Caco-2 (cell line): ENCODE measurements at regions not wholly inside any gene's neighbourhood (a gene's known extent, or its start where the extent isn't known, plus 50 kb on each side); places are given as distances from the start of the nearest gene placed in this dataset.
"Not testable (repeated sequence)": the region's sequence is repeated elsewhere in the genome, so short reads cannot be mapped to it uniquely, and the experiment has no call there.

Source experiments
- BruUV-seq: library from RNA; stranded (reverse); fragments of 400-500 nt; replicated peaks from 2 replicates; lab custom pipeline; 2021; lab: Mats Ljungman, UMichigan
- CTCF ChIA-PET: fragments of 300-600 bp; sonication (Branson Sonifier 250); formaldehyde crosslinking; loops from one replicate; lab custom pipeline; 2022; ENCODE audit warnings: antibody characterized with exemption; lab: Charles Lee
- POLR2A ChIA-PET: fragments of 300-600 bp; sonication (Branson Sonifier 250); formaldehyde crosslinking; loops from one replicate; lab custom pipeline; 2022; ENCODE audit warnings: antibody characterized with exemption; lab: Charles Lee
- DNase-seq, 2 experiments: peaks; one replicate each; pipeline versions ENCODE4 v3.0.0 to v3.0.0-alpha.2; 2020 to 2022
- H3K27me3 ChIP-seq: replicated peaks from 2 replicates; pipeline ENCODE4 v1.6.0; 2011; ENCODE audit warnings: low read length; ENCODE audit not compliant: control insufficient read depth, insufficient read depth
- H3K36me3 ChIP-seq: 2 replicates; pipeline ENCODE4 v1.5.1; 2011; ENCODE audit warnings: low read length; ENCODE audit not compliant: control insufficient read depth, insufficient read depth
- H3K4me1 ChIP-seq: fragments of 250-450 bp; sonication (Bioruptor Pico); 2 replicates; pipeline ENCODE4 v1.5.1; 2020; ENCODE audit warnings: mild to moderate bottlenecking
- H3K4me3 ChIP-seq: 2 replicates; pipeline ENCODE4 v1.5.1; 2011; ENCODE audit warnings: low read depth, mild to moderate bottlenecking, control low read depth, low read length
- H3K9me3 ChIP-seq: fragments of 250-450 bp; sonication (Bioruptor Pico); 2 replicates; pipeline ENCODE4 v1.5.1; 2020; ENCODE audit warnings: mild to moderate bottlenecking, moderate library complexity
- H3K27ac Mint-ChIP-seq: one replicate; pipeline ENCODE4 v1.8.0; 2022; ENCODE audit warnings: mixed read lengths; ENCODE audit not compliant: unreplicated experiment
- H3K27me3 Mint-ChIP-seq: one replicate; pipeline ENCODE4 v1.8.0; 2022; ENCODE audit warnings: mixed read lengths; ENCODE audit not compliant: insufficient read depth, unreplicated experiment
- H3K36me3 Mint-ChIP-seq: one replicate; pipeline ENCODE4 v1.8.0; 2022; ENCODE audit warnings: mild to moderate bottlenecking, mixed read lengths; ENCODE audit not compliant: insufficient read depth, unreplicated experiment
- H3K4me1 Mint-ChIP-seq: one replicate; pipeline ENCODE4 v1.8.0; 2022; ENCODE audit warnings: low read depth, mixed read lengths; ENCODE audit not compliant: unreplicated experiment
- H3K4me3 Mint-ChIP-seq: one replicate; pipeline ENCODE4 v1.8.0; 2022; ENCODE audit warnings: mild to moderate bottlenecking, moderate library complexity, mixed read lengths; ENCODE audit not compliant: unreplicated experiment
- H3K9me3 Mint-ChIP-seq: one replicate; pipeline ENCODE4 v1.8.0; 2022; ENCODE audit warnings: mixed read lengths; ENCODE audit not compliant: unreplicated experiment
- CTCF ChIP-seq, 2 experiments: fragments of 200-600 bp in 1 of 2; IDR thresholded peaks; 1 replicate in 1 of 2; 2 replicates in 1 of 2; pipeline versions ENCODE4 v1.5.1 to v1.8.0; 2011 to 2022; ENCODE audit warnings: antibody characterized with exemption in 1 of 2, control low read depth in 1 of 2, inconsistent platforms in 1 of 2, low read depth in 1 of 2, low read length in 1 of 2, mild to moderate bottlenecking in 1 of 2, moderate library complexity in 1 of 2; ENCODE audit not compliant: insufficient read depth in 1 of 2, severe bottlenecking in 1 of 2, unreplicated experiment in 1 of 2
- intact Hi-C: fragments of 100-400 bp; cut with micrococcal nuclease; formaldehyde crosslinking; loops from one replicate; pipeline ENCODE4 v1.10.0; 2022; ENCODE audit not compliant: unreplicated experiment

DNA sequence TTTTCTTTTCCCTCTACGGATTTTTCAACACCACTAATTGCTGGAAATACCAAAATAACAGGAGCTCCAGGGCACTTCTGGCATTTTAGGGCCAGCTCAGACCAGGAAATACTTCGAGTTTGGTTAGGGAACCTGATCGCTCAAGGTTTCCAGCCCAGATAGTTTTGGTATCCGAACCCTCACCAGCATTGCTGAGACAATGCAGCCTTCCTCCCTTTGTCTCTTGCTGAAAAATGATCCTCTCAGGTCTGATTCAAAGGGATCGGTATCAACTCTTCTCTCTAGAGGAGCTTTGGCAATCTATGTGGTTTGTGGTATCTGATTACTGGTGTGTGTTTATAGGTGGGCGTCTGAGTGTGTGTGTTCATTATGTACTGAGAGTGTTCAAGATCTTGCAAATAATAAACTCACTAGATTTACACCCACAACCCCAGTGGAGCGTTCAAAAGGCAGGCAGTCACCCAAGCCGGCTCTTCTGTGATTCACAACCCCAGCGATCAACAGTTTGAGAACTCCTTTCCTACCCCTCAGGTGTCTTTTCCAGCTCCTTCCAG is 122.8 kb upstream of the EGFLAM start:
- DNase-seq, result no peak
- Histone ChIP-seq H3K27me3 (0 out of 2 replicates have a peak, but pooled peaks cover 1% of the 10 kb centered on the region), H3K4me3 (no peak overlapping the region), H3K4me1 (no peaks in the 10 kb centered on the region), H3K9me3 (no peaks in the 10 kb centered on the region), H3K36me3 (no peaks in the 10 kb centered on the region)
- H3K27ac Mint-ChIP-seq, result no peak overlapping the region
- no TSS peak for BruUV-seq
- H3K4me1 Mint-ChIP-seq, result no peaks in the 10 kb centered on the region
- no peaks in the 10 kb centered on the region for H3K36me3 Mint-ChIP-seq
- intact Hi-C loops, result no loop called here
- peaks cover 8% of the 10 kb centered on the region for H3K27me3 Mint-ChIP-seq
- ChIA-PET CTCF (no interaction called here), POLR2A (no interaction called here)
- no peak overlapping the region for H3K4me3 Mint-ChIP-seq
- H3K9me3 Mint-ChIP-seq, result no peaks in the 10 kb centered on the region
- no peak for TF ChIP-seq CTCF (IDR thresholded peaks at IDR 0.05; ENCODE audit: insufficient read depth in 1 of 2, low read depth in 1 of 2, low read length in 1 of 2, severe bottlenecking in 1 of 2, unreplicated experiment in 1 of 2)

- Mint-ChIP-seq H3K9me3 (no peaks in the 10 kb centered on the region), H3K36me3 (no peaks in the 10 kb centered on the region), H3K4me3 (no peak overlapping the region), H3K4me1 (no peaks in the 10 kb centered on the region), H3K27ac (no peak overlapping the region), H3K27me3 (peaks cover 8% of the 10 kb centered on the region)
- no TSS peak for BruUV-seq
- ChIA-PET POLR2A (no interaction called here), CTCF (no interaction called here)
- H3K36me3 ChIP-seq, result no peaks in the 10 kb centered on the region
- H3K27me3 ChIP-seq, result 0 out of 2 replicates have a peak, but pooled peaks cover 1% of the 10 kb centered on the region
- H3K4me3 ChIP-seq, result no peak overlapping the region
- TF ChIP-seq CTCF (IDR thresholded peaks at IDR 0.05; ENCODE audit: insufficient read depth in 1 of 2, low read depth in 1 of 2, low read length in 1 of 2, severe bottlenecking in 1 of 2, unreplicated experiment in 1 of 2), result no peak
- intact Hi-C loops, result no loop called here
- no peak for DNase-seq
- no peaks in the 10 kb centered on the region for H3K4me1 ChIP-seq
- H3K9me3 ChIP-seq, result no peaks in the 10 kb centered on the region
Measured at GRCh38 chr5:38134810-38135209, 123.5 kb upstream of the EGFLAM start.

DNA sequence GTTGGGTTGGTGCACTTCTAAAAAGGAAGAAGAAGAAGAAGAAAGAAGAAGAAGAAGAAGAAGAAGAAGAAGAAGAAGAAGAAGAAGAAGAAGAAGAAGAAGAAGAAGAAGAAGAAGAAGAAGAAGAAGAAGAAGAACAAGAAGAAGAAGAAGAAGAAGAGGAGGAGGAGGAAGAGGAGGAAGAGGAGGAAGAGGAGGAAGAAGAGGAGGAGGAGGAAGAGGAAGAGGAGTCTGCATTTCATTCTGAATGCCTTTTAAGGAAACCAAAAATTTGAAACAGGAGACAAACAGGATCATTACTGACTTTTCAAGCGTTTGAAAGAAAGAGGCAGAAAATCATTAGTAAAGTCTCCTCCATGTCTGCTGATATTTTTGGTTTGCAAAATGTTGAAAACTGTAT is 124.1 kb upstream of the EGFLAM start:
- intact Hi-C loops, H3K27ac Mint-ChIP-seq, DNase-seq, H3K36me3 ChIP-seq, BruUV-seq, H3K4me1 ChIP-seq, H3K9me3 ChIP-seq, H3K36me3 Mint-ChIP-seq, H3K4me1 Mint-ChIP-seq, H3K27me3 ChIP-seq, H3K4me3 Mint-ChIP-seq, H3K4me3 ChIP-seq, H3K27me3 Mint-ChIP-seq, CTCF ChIA-PET, POLR2A ChIA-PET, H3K9me3 Mint-ChIP-seq: not testable (repeated sequence)

GRCh38 chr5:38131686-38132085 is 126.7 kb upstream of the EGFLAM start:
- H3K9me3 ChIP-seq, result no peaks in the 10 kb centered on the region
- H3K4me3 ChIP-seq, result no peak overlapping the region
- 0 out of 2 replicates have a peak, but pooled peaks cover 1% of the 10 kb centered on the region for H3K27me3 ChIP-seq
- BruUV-seq, result no TSS peak
- DNase-seq, result no peak
- ChIA-PET POLR2A (no interaction called here), CTCF (no interaction called here)
- H3K9me3 Mint-ChIP-seq, result no peaks in the 10 kb centered on the region
- intact Hi-C loops, result no loop called here
- H3K36me3 ChIP-seq, result no peaks in the 10 kb centered on the region
- H3K27me3 Mint-ChIP-seq, result peaks cover 16% of the 10 kb centered on the region
- H3K36me3 Mint-ChIP-seq, result no peaks in the 10 kb centered on the region
- no peak for TF ChIP-seq CTCF (IDR thresholded peaks at IDR 0.05; ENCODE audit: insufficient read depth in 1 of 2, low read depth in 1 of 2, low read length in 1 of 2, severe bottlenecking in 1 of 2, unreplicated experiment in 1 of 2)
- H3K4me1 ChIP-seq, result no peaks in the 10 kb centered on the region
- H3K4me3 Mint-ChIP-seq, result no peak overlapping the region
- H3K27ac Mint-ChIP-seq, result no peak overlapping the region
- H3K4me1 Mint-ChIP-seq, result no peaks in the 10 kb centered on the region
